ENCODE measurements at regions not wholly inside any gene's neighbourhood (a gene's known extent, or its start where the extent isn't known, plus 50 kb on each side); places are given as distances from the start of the nearest gene placed in this dataset.
"Not testable (repeated sequence)": the region's sequence is repeated elsewhere in the genome, so short reads cannot be mapped to it uniquely, and the experiment has no call there.

DNA sequence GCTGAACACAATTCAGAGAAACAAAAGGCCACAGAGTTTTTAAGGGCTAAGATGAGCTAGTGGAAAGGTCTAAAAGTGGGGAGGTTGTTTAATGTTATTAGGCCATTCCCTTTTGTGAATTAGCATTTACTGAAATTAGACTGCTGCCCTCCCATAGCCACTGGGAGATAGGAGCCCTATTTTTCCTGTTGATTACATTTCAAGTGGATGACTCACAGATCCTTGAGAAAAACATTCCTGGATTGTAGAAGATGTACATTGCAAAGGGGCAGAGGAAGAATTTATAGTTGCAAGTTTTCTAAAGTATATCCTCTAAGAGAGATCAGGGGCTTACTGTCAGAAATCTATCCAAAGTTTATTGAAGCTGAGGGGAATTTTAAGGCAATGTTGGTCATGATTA lies 367.1 kb upstream of the IZUMO3 start:
- DNase-seq, result no peak
- no peaks in the 10 kb centered on the region for H3K4me1 Mint-ChIP-seq
- no peak overlapping the region for H3K27ac ChIP-seq (ENCODE audit: insufficient read depth, low read length, poor library complexity, severe bottlenecking)
- H3K27ac Mint-ChIP-seq, result no peak overlapping the region
- peaks cover 0 to 29% (median 6%) of the 10 kb centered on the region in 7 donors for H3K9me3 Mint-ChIP-seq
- H3K9me3 ChIP-seq (ENCODE audit: control insufficient read depth in 2 of 2, low read length in 2 of 2), result peaks cover 0 to 9% of the 10 kb centered on the region in 2 experiments
- H3K4me3 Mint-ChIP-seq, result no peak overlapping the region
- no peaks in the 10 kb centered on the region for H3K27me3 ChIP-seq (ENCODE audit: control insufficient read depth, insufficient read depth, low read length)
- H3K36me3 ChIP-seq (ENCODE audit: control insufficient read depth, insufficient read depth, low read length), result no peaks in the 10 kb centered on the region
- no peaks in the 10 kb centered on the region for H3K27me3 Mint-ChIP-seq
- H3K4me3 ChIP-seq (ENCODE audit: low read depth, low read length), result no peak overlapping the region
- ATAC-seq (ENCODE audit: low read depth in 2 of 2), result no peak
- no peaks in the 10 kb centered on the region for H3K4me1 ChIP-seq (ENCODE audit: control insufficient read depth, insufficient read depth, low read length, poor library complexity, severe bottlenecking)
- no peaks in the 10 kb centered on the region for H3K36me3 Mint-ChIP-seq

DNA sequence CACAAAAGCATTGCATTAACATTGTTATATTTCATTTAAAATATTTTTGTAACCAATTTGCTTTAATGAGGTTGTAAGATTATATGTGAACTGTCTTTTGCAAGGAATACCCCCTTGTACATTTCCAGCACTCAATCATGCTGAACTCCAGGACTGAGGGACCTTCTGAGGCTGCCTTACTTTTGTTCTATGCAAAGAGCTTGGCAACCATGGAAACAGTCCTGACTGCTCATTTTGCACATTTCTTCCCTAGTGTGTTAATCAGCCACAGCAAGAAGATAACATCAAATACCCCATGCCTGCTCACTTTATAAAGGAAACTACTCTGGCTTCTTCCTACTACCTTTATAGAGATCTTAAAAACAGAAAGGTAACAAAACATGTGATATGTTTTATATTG lies 355.6 kb upstream of the IZUMO3 start:
- no peak overlapping the region for H3K4me3 ChIP-seq (ENCODE audit: low read depth, low read length)
- H3K27ac Mint-ChIP-seq, result no peak overlapping the region
- no peak for DNase-seq
- peaks cover 0 to 3% of the 10 kb centered on the region in 2 experiments for H3K9me3 ChIP-seq (ENCODE audit: control insufficient read depth in 2 of 2, low read length in 2 of 2)
- H3K36me3 Mint-ChIP-seq, result no peaks in the 10 kb centered on the region
- H3K27me3 ChIP-seq (ENCODE audit: control insufficient read depth, insufficient read depth, low read length), result no peaks in the 10 kb centered on the region
- H3K27ac ChIP-seq (ENCODE audit: insufficient read depth, low read length, poor library complexity, severe bottlenecking), result no peak overlapping the region
- no peaks in the 10 kb centered on the region for H3K36me3 ChIP-seq (ENCODE audit: control insufficient read depth, insufficient read depth, low read length)
- no peak for ATAC-seq (ENCODE audit: low read depth in 2 of 2)
- no peaks in the 10 kb centered on the region for H3K4me1 Mint-ChIP-seq
- no peak overlapping the region for H3K4me3 Mint-ChIP-seq
- no peaks in the 10 kb centered on the region for H3K4me1 ChIP-seq (ENCODE audit: control insufficient read depth, insufficient read depth, low read length, poor library complexity, severe bottlenecking)
- H3K27me3 Mint-ChIP-seq, result no peaks in the 10 kb centered on the region
- peaks cover 2 to 37% (median 11%) of the 10 kb centered on the region in 7 donors for H3K9me3 Mint-ChIP-seq

DNA sequence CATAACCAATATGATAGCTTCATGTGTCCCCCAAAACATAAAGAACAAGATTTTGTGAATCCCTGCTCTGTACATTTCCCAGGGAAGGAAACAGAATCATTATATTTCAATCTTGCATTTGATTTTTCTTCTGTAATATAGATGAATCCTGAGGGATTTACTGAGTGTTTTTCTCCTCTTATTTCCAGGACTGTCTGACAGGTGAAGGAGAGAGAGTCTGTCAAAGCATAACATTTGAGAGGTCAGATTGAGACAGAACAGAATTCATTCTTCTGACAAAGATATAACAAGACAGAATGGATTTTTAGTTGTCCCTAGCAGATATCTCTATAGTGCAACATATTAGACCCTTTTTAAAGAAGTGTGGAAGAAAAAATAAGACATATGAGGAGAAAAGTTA lies 354.5 kb upstream of the IZUMO3 start:
- DNase-seq (no peak), ATAC-seq (ENCODE audit: low read depth in 2 of 2) (no peak)
- Histone ChIP-seq H3K9me3 (ENCODE audit: control insufficient read depth in 2 of 2, low read length in 2 of 2) (peaks cover 0 to 3% of the 10 kb centered on the region in 2 experiments), H3K27ac (ENCODE audit: insufficient read depth, low read length, poor library complexity, severe bottlenecking) (no peak overlapping the region), H3K4me3 (ENCODE audit: low read depth, low read length) (no peak overlapping the region), H3K36me3 (ENCODE audit: control insufficient read depth, insufficient read depth, low read length) (no peaks in the 10 kb centered on the region), H3K27me3 (ENCODE audit: control insufficient read depth, insufficient read depth, low read length) (no peaks in the 10 kb centered on the region), H3K4me1 (ENCODE audit: control insufficient read depth, insufficient read depth, low read length, poor library complexity, severe bottlenecking) (no peaks in the 10 kb centered on the region)
- Mint-ChIP-seq H3K4me1 (no peaks in the 10 kb centered on the region), H3K9me3 (peaks cover 2 to 35% (median 11%) of the 10 kb centered on the region in 7 donors), H3K27ac (no peak overlapping the region), H3K36me3 (no peaks in the 10 kb centered on the region), H3K27me3 (no peaks in the 10 kb centered on the region), H3K4me3 (no peak overlapping the region)

DNA sequence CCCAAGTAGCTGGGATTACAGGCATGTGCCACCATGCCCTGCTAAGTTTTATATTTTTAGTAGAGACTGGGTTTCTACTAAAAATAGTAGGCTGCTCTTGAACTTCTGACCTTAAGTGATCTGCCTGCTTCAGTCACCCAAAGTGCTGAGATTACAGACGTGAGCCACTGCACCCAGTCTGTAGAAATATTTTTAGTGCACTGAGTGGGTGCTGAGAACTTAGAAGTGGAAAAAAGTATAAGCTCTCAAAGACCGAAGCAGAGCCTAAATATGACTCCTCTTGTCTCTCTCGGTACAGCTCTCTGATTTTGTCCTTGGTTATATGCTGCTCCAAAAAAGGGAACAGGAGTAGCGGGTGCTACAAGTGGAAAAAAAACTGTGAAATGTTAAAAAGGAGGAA lies 353.8 kb upstream of the IZUMO3 start:
- H3K27me3 Mint-ChIP-seq, result no peaks in the 10 kb centered on the region
- peaks cover 2 to 30% (median 11%) of the 10 kb centered on the region in 7 donors for H3K9me3 Mint-ChIP-seq
- Histone ChIP-seq H3K9me3 (ENCODE audit: control insufficient read depth in 2 of 2, low read length in 2 of 2) (peaks cover 0 to 3% of the 10 kb centered on the region in 2 experiments), H3K27ac (ENCODE audit: insufficient read depth, low read length, poor library complexity, severe bottlenecking) (no peak overlapping the region), H3K4me3 (ENCODE audit: low read depth, low read length) (no peak overlapping the region), H3K27me3 (ENCODE audit: control insufficient read depth, insufficient read depth, low read length) (no peaks in the 10 kb centered on the region), H3K36me3 (ENCODE audit: control insufficient read depth, insufficient read depth, low read length) (no peaks in the 10 kb centered on the region), H3K4me1 (ENCODE audit: control insufficient read depth, insufficient read depth, low read length, poor library complexity, severe bottlenecking) (no peaks in the 10 kb centered on the region)
- ATAC-seq (ENCODE audit: low read depth in 2 of 2) (no peak), DNase-seq (no peak)
- no peak overlapping the region for H3K27ac Mint-ChIP-seq
- no peaks in the 10 kb centered on the region for H3K4me1 Mint-ChIP-seq
- H3K36me3 Mint-ChIP-seq, result no peaks in the 10 kb centered on the region
- no peak overlapping the region for H3K4me3 Mint-ChIP-seq

DNA sequence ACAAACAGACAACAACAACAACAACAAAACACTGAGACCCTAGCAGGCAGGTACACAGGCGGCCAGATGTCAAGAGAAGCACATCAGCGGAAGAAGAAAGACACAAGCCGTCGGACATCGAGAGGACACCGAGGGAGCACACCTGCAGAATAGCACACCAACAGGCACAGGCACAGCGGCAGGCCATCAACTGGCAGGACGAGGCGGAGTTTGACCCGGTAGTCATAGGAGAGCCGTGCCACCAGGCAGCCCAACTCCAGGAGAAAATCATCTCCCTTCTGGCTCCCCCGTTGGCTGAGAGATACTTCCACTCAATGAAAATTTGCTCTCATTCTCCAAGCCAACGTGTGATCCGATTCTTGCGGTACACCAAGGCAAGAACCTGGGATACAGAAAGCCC lies 352.1 kb upstream of the IZUMO3 start:
- Mint-ChIP-seq H3K4me1 (no peaks in the 10 kb centered on the region), H3K27ac (no peak overlapping the region), H3K27me3 (no peaks in the 10 kb centered on the region), H3K9me3 (peaks cover 2 to 30% (median 16%) of the 10 kb centered on the region in 7 donors), H3K4me3 (no peak overlapping the region), H3K36me3 (no peaks in the 10 kb centered on the region)
- Histone ChIP-seq H3K27me3 (ENCODE audit: control insufficient read depth, insufficient read depth, low read length) (no peaks in the 10 kb centered on the region), H3K36me3 (ENCODE audit: control insufficient read depth, insufficient read depth, low read length) (no peaks in the 10 kb centered on the region), H3K9me3 (ENCODE audit: control insufficient read depth in 2 of 2, low read length in 2 of 2) (peaks cover 0 to 3% of the 10 kb centered on the region in 2 experiments), H3K27ac (ENCODE audit: insufficient read depth, low read length, poor library complexity, severe bottlenecking) (no peak overlapping the region), H3K4me3 (ENCODE audit: low read depth, low read length) (no peak overlapping the region), H3K4me1 (ENCODE audit: control insufficient read depth, insufficient read depth, low read length, poor library complexity, severe bottlenecking) (no peaks in the 10 kb centered on the region)
- no peak for ATAC-seq (ENCODE audit: low read depth in 2 of 2)
- DNase-seq, result no peak

DNA sequence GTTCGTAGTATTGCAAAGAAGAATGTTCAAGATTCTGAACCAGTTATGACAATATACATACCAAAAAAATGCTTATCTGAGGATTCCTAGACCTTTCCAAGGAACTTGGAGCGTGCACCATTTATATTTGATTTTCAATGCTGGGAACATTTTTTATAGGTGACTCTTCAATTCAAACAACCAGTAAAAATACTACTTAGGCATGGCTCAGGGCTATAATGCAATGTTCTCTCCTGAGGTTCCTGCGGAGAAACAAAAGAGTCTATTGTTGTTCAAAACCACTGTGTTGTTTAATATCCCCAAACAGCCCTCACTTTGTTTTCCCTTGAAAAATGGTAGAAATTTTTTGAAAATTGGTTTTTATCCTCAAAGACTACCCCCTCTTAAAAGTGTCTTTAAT lies 335.7 kb upstream of the IZUMO3 start:
- Mint-ChIP-seq H3K4me1 (no peaks in the 10 kb centered on the region), H3K27me3 (no peaks in the 10 kb centered on the region), H3K36me3 (no peaks in the 10 kb centered on the region), H3K4me3 (no peak overlapping the region), H3K27ac (no peak overlapping the region), H3K9me3 (peaks cover 0 to 24% (median 3%) of the 10 kb centered on the region in 7 donors)
- no peak overlapping the region for H3K27ac ChIP-seq (ENCODE audit: insufficient read depth, low read length, poor library complexity, severe bottlenecking)
- ATAC-seq (ENCODE audit: low read depth in 2 of 2) (no peak), DNase-seq (no peak)
- H3K36me3 ChIP-seq (ENCODE audit: control insufficient read depth, insufficient read depth, low read length), result no peaks in the 10 kb centered on the region
- no peaks in the 10 kb centered on the region for H3K27me3 ChIP-seq (ENCODE audit: control insufficient read depth, insufficient read depth, low read length)
- H3K4me3 ChIP-seq (ENCODE audit: low read depth, low read length), result no peak overlapping the region
- H3K9me3 ChIP-seq (ENCODE audit: control insufficient read depth in 2 of 2, low read length in 2 of 2), result peaks cover 0 to 3% of the 10 kb centered on the region in 2 experiments
- no peaks in the 10 kb centered on the region for H3K4me1 ChIP-seq (ENCODE audit: control insufficient read depth, insufficient read depth, low read length, poor library complexity, severe bottlenecking)

DNA sequence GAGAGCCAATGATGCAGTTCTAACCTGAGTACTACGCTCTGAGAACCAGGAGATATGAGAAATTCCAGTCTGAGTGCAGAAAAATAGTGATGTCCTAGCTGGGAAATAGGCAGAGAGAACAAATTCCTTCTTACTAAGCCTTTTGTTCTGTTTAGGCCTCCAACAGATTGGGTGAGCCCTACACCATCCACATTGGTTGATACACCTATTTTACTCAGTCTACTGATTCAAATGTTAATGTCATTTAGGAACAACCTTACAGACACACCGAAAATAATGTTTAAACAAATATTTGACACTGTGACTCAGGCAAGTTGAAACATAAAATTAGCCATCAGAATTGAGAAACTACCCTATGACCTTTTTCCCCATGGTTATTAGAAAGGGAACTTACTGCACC lies 333.9 kb upstream of the IZUMO3 start:
- H3K36me3 ChIP-seq (ENCODE audit: control insufficient read depth, insufficient read depth, low read length), result no peaks in the 10 kb centered on the region
- peaks cover 0 to 3% of the 10 kb centered on the region in 2 experiments for H3K9me3 ChIP-seq (ENCODE audit: control insufficient read depth in 2 of 2, low read length in 2 of 2)
- Mint-ChIP-seq H3K27ac (no peak overlapping the region), H3K9me3 (peaks cover 2 to 27% (median 4%) of the 10 kb centered on the region in 7 donors), H3K36me3 (no peaks in the 10 kb centered on the region), H3K4me1 (no peaks in the 10 kb centered on the region), H3K27me3 (no peaks in the 10 kb centered on the region), H3K4me3 (no peak overlapping the region)
- H3K27me3 ChIP-seq (ENCODE audit: control insufficient read depth, insufficient read depth, low read length), result no peaks in the 10 kb centered on the region
- ATAC-seq (ENCODE audit: low read depth in 2 of 2), result no peak
- no peak overlapping the region for H3K27ac ChIP-seq (ENCODE audit: insufficient read depth, low read length, poor library complexity, severe bottlenecking)
- H3K4me3 ChIP-seq (ENCODE audit: low read depth, low read length), result no peak overlapping the region
- no peak for DNase-seq
- no peaks in the 10 kb centered on the region for H3K4me1 ChIP-seq (ENCODE audit: control insufficient read depth, insufficient read depth, low read length, poor library complexity, severe bottlenecking)

DNA sequence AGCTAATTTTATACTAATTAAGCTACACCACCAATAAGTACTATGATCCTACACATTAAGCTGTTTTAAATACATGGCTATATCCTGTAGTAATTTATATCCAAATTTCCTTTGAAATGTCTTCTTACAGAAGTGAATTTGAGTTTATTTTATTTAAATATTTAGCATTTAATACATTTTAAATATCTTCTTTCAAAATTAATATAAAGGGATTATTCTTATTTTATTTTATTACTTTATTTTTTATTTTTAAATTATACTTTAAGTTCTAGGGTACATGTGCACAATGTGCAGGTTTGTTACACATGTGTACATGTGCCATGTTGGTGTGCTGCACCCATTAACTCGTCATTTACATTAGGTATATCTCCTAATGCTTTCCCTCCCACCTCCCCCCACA lies 310.9 kb upstream of the IZUMO3 start:
- ATAC-seq (ENCODE audit: low read depth in 2 of 2); H3K4me3 Mint-ChIP-seq; H3K27me3 Mint-ChIP-seq; H3K36me3 ChIP-seq (ENCODE audit: control insufficient read depth, insufficient read depth, low read length); H3K4me1 ChIP-seq (ENCODE audit: control insufficient read depth, insufficient read depth, low read length, poor library complexity, severe bottlenecking); H3K4me3 ChIP-seq (ENCODE audit: low read depth, low read length); H3K27ac ChIP-seq (ENCODE audit: insufficient read depth, low read length, poor library complexity, severe bottlenecking); DNase-seq; H3K27me3 ChIP-seq (ENCODE audit: control insufficient read depth, insufficient read depth, low read length); H3K4me1 Mint-ChIP-seq; H3K27ac Mint-ChIP-seq; H3K36me3 Mint-ChIP-seq: not testable (repeated sequence)
- peaks cover 9 to 11% of the 10 kb centered on the region in 2 experiments for H3K9me3 ChIP-seq (ENCODE audit: control insufficient read depth in 2 of 2, low read length in 2 of 2)
- H3K9me3 Mint-ChIP-seq, result peaks cover 2 to 28% (median 6%) of the 10 kb centered on the region in 7 donors
